ENCODE measurements at regions not wholly inside any gene's neighbourhood (a gene's known extent, or its start where the extent isn't known, plus 50 kb on each side); places are given as distances from the start of the nearest gene placed in this dataset.

DNA sequence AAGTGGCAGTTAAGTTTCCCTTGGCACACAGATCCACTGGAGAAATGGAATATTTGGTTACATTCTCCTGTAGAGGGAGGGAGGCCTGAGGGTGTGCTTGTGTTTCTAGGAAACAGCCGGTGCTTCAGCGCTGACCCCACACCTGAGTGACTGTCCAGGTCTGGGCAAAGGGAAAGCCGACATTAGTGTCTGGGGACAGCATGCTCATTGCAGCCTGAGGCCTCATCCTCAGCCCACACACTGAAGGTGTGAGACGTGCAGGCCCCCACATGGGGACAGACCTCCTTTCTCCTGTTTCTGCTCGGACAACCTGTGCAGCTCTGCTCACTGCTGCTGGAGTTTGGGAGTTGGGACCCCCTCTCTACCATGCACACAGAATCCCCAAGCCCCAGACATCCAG lies 178.3 kb downstream of the ACKR3 start:
- ChIA-PET POLR2A (no interaction called here), CTCF (ENCODE audit: low intra/inter-chr PET ratio) (no interaction called here)
- no peaks in the 10 kb centered on the region for H3K79me2 ChIP-seq (ENCODE audit: control insufficient read depth, insufficient read depth, low read length)
- no peak overlapping the region for H3K9ac ChIP-seq (ENCODE audit: insufficient read depth in 1 of 2, low read depth in 2 of 2, low read length in 2 of 2)
- H3K4me3 ChIP-seq: no peak overlapping the region
- no peaks in the 10 kb centered on the region for H3K4me1 ChIP-seq (replicated peaks in 1 of 2; ENCODE audit: control insufficient read depth in 2 of 2, insufficient read depth in 2 of 2, low read length in 2 of 2)
- DNase-seq (ENCODE audit: extremely low read depth in 1 of 4, low spot score in 3 of 4) (no peak), FAIRE-seq (no peak), ATAC-seq (no peak)
- TF ChIP-seq ZNF507 (tag; conservative IDR thresholded peaks at IDR 0.05) (no peak), ZC3H4 (CRISPR knock-in tag; IDR thresholded peaks at IDR 0.05; ENCODE audit: borderline replicate concordance) (no peak)
- BruUV-seq (replicated peaks): no TSS peak
- H3K27me3 ChIP-seq (ENCODE audit: control insufficient read depth in 2 of 2, insufficient read depth in 2 of 2, low read length in 2 of 2): peaks cover 0 to 16% of the 10 kb centered on the region in 2 experiments; a peak in 1 of 5 replicates
- H4K20me1 ChIP-seq (replicated peaks; ENCODE audit: control insufficient read depth, insufficient read depth, low read length): peaks cover 7% of the 10 kb centered on the region; the same call in 1 of the 2 replicates
- WGBS (ENCODE audit: insufficient coverage, low coverage, missing lambda C conversion rate): 0% methylated on average over 4 of the region's 5 CpGs
- no peaks in the 10 kb centered on the region for H3K9me3 ChIP-seq (replicated peaks; ENCODE audit: control insufficient read depth, insufficient read depth, low read depth, low read length)
- H3K27ac ChIP-seq (ENCODE audit: extremely low read depth, low read depth, low read length): no peak overlapping the region
- intact Hi-C loops (cut with micrococcal nuclease) (no loop called here), in situ Hi-C loops (cut with MboI) (no loop called here)
- H3K36me3 ChIP-seq (ENCODE audit: control insufficient read depth, insufficient read depth, low read length): no peaks in the 10 kb centered on the region
- no peak overlapping the region for H3K4me2 ChIP-seq (ENCODE audit: insufficient read depth, low read length)
- H3K9me1 ChIP-seq (ENCODE audit: control insufficient read depth, insufficient read depth, low read length): no peaks in the 10 kb centered on the region
- H2AFZ ChIP-seq (ENCODE audit: low read depth, low read length): no peak overlapping the region

DNA sequence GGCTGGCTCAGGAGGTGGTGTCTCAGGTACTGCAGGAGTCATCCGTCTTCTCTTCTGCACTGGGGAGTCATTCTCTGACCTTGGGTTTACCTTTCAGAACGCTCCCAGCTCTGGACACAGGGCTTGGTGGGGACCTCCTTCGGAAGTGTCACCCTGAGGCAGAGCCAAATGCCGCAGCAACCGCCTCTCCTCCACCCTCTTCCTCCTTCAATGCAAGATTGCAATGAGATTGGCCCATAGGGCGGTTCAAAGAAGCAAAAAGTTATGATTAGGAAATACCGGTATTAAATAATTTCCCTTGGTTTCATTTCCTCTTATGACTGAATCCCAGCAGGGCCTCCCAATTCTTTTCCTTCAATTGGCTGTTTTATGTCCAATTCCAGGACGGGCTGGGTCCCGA lies 178.8 kb downstream of the ACKR3 start:
- Histone ChIP-seq H3K79me2 (ENCODE audit: control insufficient read depth, insufficient read depth, low read length) (no peaks in the 10 kb centered on the region), H3K9ac (ENCODE audit: insufficient read depth in 1 of 2, low read depth in 2 of 2, low read length in 2 of 2) (no peak overlapping the region), H3K36me3 (ENCODE audit: control insufficient read depth, insufficient read depth, low read length) (no peaks in the 10 kb centered on the region), H3K9me1 (ENCODE audit: control insufficient read depth, insufficient read depth, low read length) (no peaks in the 10 kb centered on the region), H3K4me3 (no peak overlapping the region), H3K27ac (ENCODE audit: extremely low read depth, low read depth, low read length) (no peak overlapping the region), H3K27me3 (ENCODE audit: control insufficient read depth in 2 of 2, insufficient read depth in 2 of 2, low read length in 2 of 2) (peaks cover 0 to 16% of the 10 kb centered on the region in 2 experiments; a peak in 1 of 5 replicates), H3K4me1 (replicated peaks in 1 of 2; ENCODE audit: control insufficient read depth in 2 of 2, insufficient read depth in 2 of 2, low read length in 2 of 2) (no peaks in the 10 kb centered on the region), H3K4me2 (ENCODE audit: insufficient read depth, low read length) (no peak overlapping the region), H3K9me3 (replicated peaks; ENCODE audit: control insufficient read depth, insufficient read depth, low read depth, low read length) (no peaks in the 10 kb centered on the region), H2AFZ (ENCODE audit: low read depth, low read length) (no peak overlapping the region), H4K20me1 (replicated peaks; ENCODE audit: control insufficient read depth, insufficient read depth, low read length) (peaks cover 7% of the 10 kb centered on the region; the same call in 1 of the 2 replicates)
- no TSS peak for BruUV-seq (replicated peaks)
- 0% methylated on average over 7 of the region's 9 CpGs for WGBS (ENCODE audit: insufficient coverage, low coverage, missing lambda C conversion rate)
- intact Hi-C loops (cut with micrococcal nuclease) (no loop called here), in situ Hi-C loops (cut with MboI) (no loop called here)
- no peak for DNase-seq (ENCODE audit: extremely low read depth in 1 of 4, low spot score in 3 of 4)
- ChIA-PET CTCF (ENCODE audit: low intra/inter-chr PET ratio) (no interaction called here), POLR2A (no interaction called here)
- no peak for FAIRE-seq
- ATAC-seq: no peak
- TF ChIP-seq ZFX (CRISPR knock-in tag; IDR thresholded peaks at IDR 0.05) (no peak), SIN3A (IDR thresholded peaks at IDR 0.05; ENCODE audit: borderline replicate concordance in 2 of 2, control insufficient read depth in 1 of 2, low read depth in 2 of 2, low read length in 2 of 2) (no peak), ZNF184 (CRISPR knock-in tag; IDR thresholded peaks at IDR 0.05) (no peak), ZBTB8A (IDR thresholded peaks at IDR 0.05; ENCODE audit: partially characterized antibody) (no peak), POLR2AphosphoS2 (IDR thresholded peaks at IDR 0.05; ENCODE audit: low read length) (no peak), SAFB (IDR thresholded peaks at IDR 0.05; ENCODE audit: borderline replicate concordance, low read depth, low read length) (no peak), PCBP2 (IDR thresholded peaks at IDR 0.05; ENCODE audit: low read depth, low read length, poor library complexity, severe bottlenecking) (no peak), TRIM28 (IDR thresholded peaks at IDR 0.05) (no peak), ZNF232 (CRISPR knock-in tag; IDR thresholded peaks at IDR 0.05) (no peak), ZNF282 (CRISPR knock-in tag; IDR thresholded peaks at IDR 0.05) (no peak), CTCFL (IDR thresholded peaks at IDR 0.05; ENCODE audit: borderline replicate concordance, insufficient read depth, low read depth, low read length, poor library complexity, severe bottlenecking) (no peak)
- TF ChIP-seq, protein P1, sequence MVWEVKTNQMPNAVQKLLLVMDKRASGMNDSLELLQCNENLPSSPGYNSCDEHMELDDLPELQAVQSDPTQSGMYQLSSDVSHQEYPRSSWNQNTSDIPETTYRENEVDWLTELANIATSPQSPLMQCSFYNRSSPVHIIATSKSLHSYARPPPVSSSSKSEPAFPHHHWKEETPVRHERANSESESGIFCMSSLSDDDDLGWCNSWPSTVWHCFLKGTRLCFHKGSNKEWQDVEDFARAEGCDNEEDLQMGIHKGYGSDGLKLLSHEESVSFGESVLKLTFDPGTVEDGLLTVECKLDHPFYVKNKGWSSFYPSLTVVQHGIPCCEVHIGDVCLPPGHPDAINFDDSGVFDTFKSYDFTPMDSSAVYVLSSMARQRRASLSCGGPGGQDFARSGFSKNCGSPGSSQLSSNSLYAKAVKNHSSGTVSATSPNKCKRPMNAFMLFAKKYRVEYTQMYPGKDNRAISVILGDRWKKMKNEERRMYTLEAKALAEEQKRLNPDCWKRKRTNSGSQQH (CRISPR knock-in tag; IDR thresholded peaks at IDR 0.05): no peak

All from K562 (cell line).